HCT116 (cell line): ENCODE measurements at regions not wholly inside any gene's neighbourhood (a gene's known extent, or its start where the extent isn't known, plus 50 kb on each side); places are given as distances from the start of the nearest gene placed in this dataset.

Source experiments
- ATAC-seq: fragments of 200-7000 bp; cut with Tn5 transposase; 2 replicates; pipeline ENCODE4 v1.9.1; 2020; ENCODE audit warnings: mild to moderate bottlenecking, moderate library complexity
- BruUV-seq: library from RNA; stranded (reverse); fragments of 400-500 nt; replicated peaks from 2 replicates; lab custom pipeline; 2021; lab: Mats Ljungman, UMichigan
- CTCF ChIA-PET: fragments of 300-600 bp; sonication (Branson Sonifier 250); formaldehyde crosslinking; loops from one replicate; lab custom pipeline; 2021; ENCODE audit warnings: antibody characterized with exemption; lab: Charles Lee
- POLR2A ChIA-PET: fragments of 300-600, 350-600 bp; sonication (Branson Sonifier 250); formaldehyde crosslinking; loops from one replicate; lab custom pipeline; 2021; ENCODE audit warnings: antibody characterized with exemption; lab: Charles Lee
- RAD21 ChIA-PET, 2 experiments: fragments of 300-600 bp; sonication (Branson Sonifier 250); formaldehyde crosslinking; loops; one replicate each; lab custom pipeline; 2023; ENCODE audit warnings: low total read pairs in 2 of 2; ENCODE audit not compliant: uncharacterized antibody in 2 of 2, unreplicated experiment in 2 of 2, low non-redundant PET in 1 of 2; lab: Charles Lee
- DNase-seq: peaks from one replicate; pipeline ENCODE4 v3.0.0-alpha.2; 2010; ENCODE audit warnings: low read depth, low spot score
- H2AFZ ChIP-seq: fragments of 200-600 bp; shearing (Covaris generic), sonication (generic); 2 replicates; pipeline ENCODE4 v1.6.1; 2017; ENCODE audit warnings: low read depth, mixed run types, mixed read lengths, antibody characterized with exemption, low read length; ENCODE audit not compliant: poor library complexity, severe bottlenecking
- H3K27ac ChIP-seq: 2 replicates; pipeline ENCODE4 v1.5.1; 2012; ENCODE audit warnings: low read depth, low read length
- H3K27me3 ChIP-seq: fragments of 200-600 bp; sonication (generic); 2 replicates; pipeline ENCODE4 v1.6.1; 2016; ENCODE audit warnings: mixed run types, low read length, mixed read lengths; ENCODE audit not compliant: insufficient read depth
- H3K36me3 ChIP-seq, 2 experiments: fragments of 200-500 bp in 1 of 2; fragments of 200-600 bp in 1 of 2; sonication (Bioruptor generic) in 1 of 2; sonication (generic) in 1 of 2; 2 replicates each; pipeline versions ENCODE4 v1.5.1 to v1.6.1; 2014 to 2016; ENCODE audit warnings: low read length in 2 of 2, inconsistent platforms in 1 of 2, mixed read lengths in 1 of 2, mixed run types in 1 of 2; ENCODE audit not compliant: insufficient read depth in 2 of 2, control insufficient read depth in 1 of 2
- H3K4me1 ChIP-seq, 2 experiments: fragments of 200-600 bp in 1 of 2; sonication (generic) in 1 of 2; 2 replicates each; pipeline versions ENCODE4 v1.5.1 to v1.6.1; 2012 to 2017; ENCODE audit warnings: low read length in 2 of 2, inconsistent platforms in 1 of 2, mild to moderate bottlenecking in 1 of 2, mixed read lengths in 1 of 2, mixed run types in 1 of 2, moderate library complexity in 1 of 2; ENCODE audit not compliant: insufficient read depth in 2 of 2, control insufficient read depth in 1 of 2
- H3K4me2 ChIP-seq: fragments of 200-600 bp; sonication (generic); 2 replicates; pipeline ENCODE4 v1.6.1; 2017; ENCODE audit warnings: mixed run types, low read length, mixed read lengths
- H3K4me3 ChIP-seq, 2 experiments: fragments of 200-600 bp in 1 of 2; sonication (generic) in 1 of 2; replicated peaks in 1 of 2; 2 replicates each; pipeline ENCODE4 v1.5.1; 2011 to 2016; ENCODE audit warnings: low read length in 2 of 2, control low read depth in 1 of 2, low read depth in 1 of 2, mild to moderate bottlenecking in 1 of 2, mixed read lengths in 1 of 2, mixed run types in 1 of 2
- H3K79me2 ChIP-seq: fragments of 200-600 bp; sonication (generic); 2 replicates; pipeline ENCODE4 v1.6.1; 2017; ENCODE audit warnings: mild to moderate bottlenecking, mixed run types, low read length, moderate library complexity, mixed read lengths; ENCODE audit not compliant: insufficient read depth
- H3K9ac ChIP-seq: fragments of 200-600 bp; sonication (generic); 2 replicates; pipeline ENCODE4 v1.6.1; 2016; ENCODE audit warnings: low read length, mixed read lengths
- H3K9me2 ChIP-seq: fragments of 200-600 bp; sonication (generic), shearing (Covaris generic); 2 replicates; pipeline ENCODE4 v1.6.1; 2017; ENCODE audit warnings: mixed run types, mild to moderate bottlenecking, moderate library complexity; ENCODE audit not compliant: insufficient read depth
- H3K9me3 ChIP-seq, 2 experiments: fragments of 200-500 bp in 1 of 2; fragments of 200-600 bp in 1 of 2; sonication (Bioruptor generic) in 1 of 2; sonication (generic) in 1 of 2; 2 replicates each; pipeline ENCODE4 v1.6.1; 2014 to 2017; ENCODE audit warnings: low read length in 2 of 2, mixed read lengths in 2 of 2, inconsistent platforms in 1 of 2, low read depth in 1 of 2, mild to moderate bottlenecking in 1 of 2, mixed run types in 1 of 2, moderate library complexity in 1 of 2; ENCODE audit not compliant: control insufficient read depth in 1 of 2, insufficient read depth in 1 of 2
- H4K20me1 ChIP-seq: fragments of 200-600 bp; sonication (generic), shearing (Covaris generic); 2 replicates; pipeline ENCODE4 v1.6.1; 2017; ENCODE audit warnings: mixed run types, mild to moderate bottlenecking, moderate library complexity; ENCODE audit not compliant: insufficient read depth
- ATF3 ChIP-seq: IDR thresholded peaks from 2 replicates; pipeline ENCODE4 v1.6.1; 2012
- CBX3 ChIP-seq: IDR thresholded peaks from 2 replicates; pipeline ENCODE4 v1.6.1; 2012; ENCODE audit warnings: low read depth
- EGR1 ChIP-seq: IDR thresholded peaks from 2 replicates; pipeline ENCODE4 v1.6.1; 2012; ENCODE audit warnings: low read depth
- ELF1 ChIP-seq: IDR thresholded peaks from 2 replicates; pipeline ENCODE4 v1.6.1; 2012; ENCODE audit warnings: low read depth, borderline replicate concordance
- EZH2phosphoT487 ChIP-seq: fragments of 200-600 bp; IDR thresholded peaks from 2 replicates; pipeline ENCODE4 v1.6.1; 2018; ENCODE audit warnings: antibody characterized with exemption, borderline replicate concordance
- JUND ChIP-seq: IDR thresholded peaks from 2 replicates; pipeline ENCODE4 v1.6.1; 2012
- POLR2A ChIP-seq: IDR thresholded peaks from 2 replicates; pipeline ENCODE4 v1.7.0; 2011; ENCODE audit warnings: borderline replicate concordance; ENCODE audit not compliant: insufficient read depth, insufficient read length; ENCODE audit errors: extremely low read depth
- POLR2AphosphoS5 ChIP-seq: IDR thresholded peaks from 2 replicates; pipeline ENCODE4 v1.6.1; 2011; ENCODE audit warnings: mild to moderate bottlenecking, low read depth, low read length, moderate library complexity
- RAD21 ChIP-seq: IDR thresholded peaks from 2 replicates; pipeline ENCODE4 v1.6.1; 2012; ENCODE audit warnings: low read depth, mild to moderate bottlenecking
- SIN3A ChIP-seq: IDR thresholded peaks from 2 replicates; pipeline ENCODE4 v1.6.1; 2012; ENCODE audit warnings: low read depth
- SP1 ChIP-seq: IDR thresholded peaks from 2 replicates; pipeline ENCODE4 v1.6.1; 2012; ENCODE audit warnings: low read depth
- YY1 ChIP-seq: IDR thresholded peaks from 2 replicates; pipeline ENCODE4 v1.6.1; 2011; ENCODE audit warnings: low read length, low read depth, moderate library complexity, mild to moderate bottlenecking; ENCODE audit not compliant: insufficient replicate concordance; ENCODE audit errors: extremely low read depth
- intact Hi-C: fragments of 100-400 bp; cut with micrococcal nuclease; formaldehyde crosslinking; loops from 2 replicates; pipeline ENCODE4 v1.10.0; 2022
- TF ChIP-seq, protein P1 (sequence below): IDR thresholded peaks from 2 replicates; pipeline ENCODE4 v1.6.1; 2011; ENCODE audit warnings: mild to moderate bottlenecking, low read length, moderate library complexity; ENCODE audit not compliant: insufficient replicate concordance; ENCODE audit errors: extremely low read depth
- TF ChIP-seq, protein P2 (sequence below), 3 experiments: fragments of 200-600 bp in 1 of 3; sonication (generic) in 1 of 3; IDR thresholded peaks in 2 of 3; conservative IDR thresholded peaks in 1 of 3; 2 replicates each; pipeline ENCODE4 v1.5.1; 2012 to 2017; ENCODE audit warnings: low read depth in 2 of 3, low read length in 2 of 3, antibody characterized with exemption in 1 of 3, borderline replicate concordance in 1 of 3, control low read depth in 1 of 3, mild to moderate bottlenecking in 1 of 3, mixed read lengths in 1 of 3, mixed run types in 1 of 3, moderate library complexity in 1 of 3; ENCODE audit not compliant: insufficient read depth in 1 of 3
- TF ChIP-seq, protein P3 (sequence below): IDR thresholded peaks from 2 replicates; pipeline ENCODE4 v1.6.1; 2012
- TF ChIP-seq, protein P4 (sequence below): IDR thresholded peaks from 2 replicates; pipeline ENCODE4 v1.6.1; 2012; ENCODE audit warnings: low read depth

DNA sequence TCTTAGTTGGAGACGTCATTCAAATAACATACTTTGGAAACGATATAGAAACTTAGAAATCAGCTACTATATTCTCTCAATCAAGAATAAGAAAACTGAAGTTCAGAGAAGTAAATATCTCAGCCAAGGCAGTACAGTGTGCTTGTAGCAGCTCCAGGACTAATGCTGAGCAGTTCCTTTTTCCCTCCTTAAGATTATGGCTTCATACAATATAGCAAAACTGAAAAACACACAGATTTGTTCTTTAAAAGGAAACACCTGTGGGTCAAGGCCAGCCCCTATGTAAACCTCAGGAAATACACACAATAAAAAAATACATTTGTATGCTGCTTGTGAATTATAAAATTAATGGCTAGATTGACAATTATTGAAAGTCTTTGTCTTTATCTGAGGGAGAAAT, 212.7 kb upstream of the EDNRB start:
- H3K36me3 ChIP-seq = no peaks in the 10 kb centered on the region
- H3K9me3 ChIP-seq = no peaks in the 10 kb centered on the region
- DNase-seq = no peak
- CTCF ChIA-PET = interaction anchor here (0.7 to 1.0 kb wide), 2 partner anchors 10 to 1260 kb away, joined by 3 to 4 read pairs; no protein-coding TSS in a partner anchor
- H3K4me2 ChIP-seq = no peak overlapping the region
- TF ChIP-seq, protein P1, sequence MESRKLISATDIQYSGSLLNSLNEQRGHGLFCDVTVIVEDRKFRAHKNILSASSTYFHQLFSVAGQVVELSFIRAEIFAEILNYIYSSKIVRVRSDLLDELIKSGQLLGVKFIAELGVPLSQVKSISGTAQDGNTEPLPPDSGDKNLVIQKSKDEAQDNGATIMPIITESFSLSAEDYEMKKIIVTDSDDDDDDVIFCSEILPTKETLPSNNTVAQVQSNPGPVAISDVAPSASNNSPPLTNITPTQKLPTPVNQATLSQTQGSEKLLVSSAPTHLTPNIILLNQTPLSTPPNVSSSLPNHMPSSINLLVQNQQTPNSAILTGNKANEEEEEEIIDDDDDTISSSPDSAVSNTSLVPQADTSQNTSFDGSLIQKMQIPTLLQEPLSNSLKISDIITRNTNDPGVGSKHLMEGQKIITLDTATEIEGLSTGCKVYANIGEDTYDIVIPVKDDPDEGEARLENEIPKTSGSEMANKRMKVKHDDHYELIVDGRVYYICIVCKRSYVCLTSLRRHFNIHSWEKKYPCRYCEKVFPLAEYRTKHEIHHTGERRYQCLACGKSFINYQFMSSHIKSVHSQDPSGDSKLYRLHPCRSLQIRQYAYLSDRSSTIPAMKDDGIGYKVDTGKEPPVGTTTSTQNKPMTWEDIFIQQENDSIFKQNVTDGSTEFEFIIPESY = no peak
- no peak for TF ChIP-seq CBX3
- TF ChIP-seq, protein P2, sequence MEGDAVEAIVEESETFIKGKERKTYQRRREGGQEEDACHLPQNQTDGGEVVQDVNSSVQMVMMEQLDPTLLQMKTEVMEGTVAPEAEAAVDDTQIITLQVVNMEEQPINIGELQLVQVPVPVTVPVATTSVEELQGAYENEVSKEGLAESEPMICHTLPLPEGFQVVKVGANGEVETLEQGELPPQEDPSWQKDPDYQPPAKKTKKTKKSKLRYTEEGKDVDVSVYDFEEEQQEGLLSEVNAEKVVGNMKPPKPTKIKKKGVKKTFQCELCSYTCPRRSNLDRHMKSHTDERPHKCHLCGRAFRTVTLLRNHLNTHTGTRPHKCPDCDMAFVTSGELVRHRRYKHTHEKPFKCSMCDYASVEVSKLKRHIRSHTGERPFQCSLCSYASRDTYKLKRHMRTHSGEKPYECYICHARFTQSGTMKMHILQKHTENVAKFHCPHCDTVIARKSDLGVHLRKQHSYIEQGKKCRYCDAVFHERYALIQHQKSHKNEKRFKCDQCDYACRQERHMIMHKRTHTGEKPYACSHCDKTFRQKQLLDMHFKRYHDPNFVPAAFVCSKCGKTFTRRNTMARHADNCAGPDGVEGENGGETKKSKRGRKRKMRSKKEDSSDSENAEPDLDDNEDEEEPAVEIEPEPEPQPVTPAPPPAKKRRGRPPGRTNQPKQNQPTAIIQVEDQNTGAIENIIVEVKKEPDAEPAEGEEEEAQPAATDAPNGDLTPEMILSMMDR (IDR thresholded peaks at IDR 0.05 in 2 of 3, conservative IDR thresholded peaks at IDR 0.05 in 1 of 3; ENCODE audit: borderline replicate concordance in 1 of 3, insufficient read depth in 1 of 3, low read depth in 2 of 3, low read length in 2 of 3) = no peak
- no peak for TF ChIP-seq SIN3A
- TF ChIP-seq POLR2AphosphoS5 = no peak
- no peak for TF ChIP-seq RAD21
- TF ChIP-seq POLR2A = no peak
- no peak for TF ChIP-seq EGR1
- TF ChIP-seq, protein P3, sequence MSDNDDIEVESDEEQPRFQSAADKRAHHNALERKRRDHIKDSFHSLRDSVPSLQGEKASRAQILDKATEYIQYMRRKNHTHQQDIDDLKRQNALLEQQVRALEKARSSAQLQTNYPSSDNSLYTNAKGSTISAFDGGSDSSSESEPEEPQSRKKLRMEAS = no peak
- TF ChIP-seq, protein P4, sequence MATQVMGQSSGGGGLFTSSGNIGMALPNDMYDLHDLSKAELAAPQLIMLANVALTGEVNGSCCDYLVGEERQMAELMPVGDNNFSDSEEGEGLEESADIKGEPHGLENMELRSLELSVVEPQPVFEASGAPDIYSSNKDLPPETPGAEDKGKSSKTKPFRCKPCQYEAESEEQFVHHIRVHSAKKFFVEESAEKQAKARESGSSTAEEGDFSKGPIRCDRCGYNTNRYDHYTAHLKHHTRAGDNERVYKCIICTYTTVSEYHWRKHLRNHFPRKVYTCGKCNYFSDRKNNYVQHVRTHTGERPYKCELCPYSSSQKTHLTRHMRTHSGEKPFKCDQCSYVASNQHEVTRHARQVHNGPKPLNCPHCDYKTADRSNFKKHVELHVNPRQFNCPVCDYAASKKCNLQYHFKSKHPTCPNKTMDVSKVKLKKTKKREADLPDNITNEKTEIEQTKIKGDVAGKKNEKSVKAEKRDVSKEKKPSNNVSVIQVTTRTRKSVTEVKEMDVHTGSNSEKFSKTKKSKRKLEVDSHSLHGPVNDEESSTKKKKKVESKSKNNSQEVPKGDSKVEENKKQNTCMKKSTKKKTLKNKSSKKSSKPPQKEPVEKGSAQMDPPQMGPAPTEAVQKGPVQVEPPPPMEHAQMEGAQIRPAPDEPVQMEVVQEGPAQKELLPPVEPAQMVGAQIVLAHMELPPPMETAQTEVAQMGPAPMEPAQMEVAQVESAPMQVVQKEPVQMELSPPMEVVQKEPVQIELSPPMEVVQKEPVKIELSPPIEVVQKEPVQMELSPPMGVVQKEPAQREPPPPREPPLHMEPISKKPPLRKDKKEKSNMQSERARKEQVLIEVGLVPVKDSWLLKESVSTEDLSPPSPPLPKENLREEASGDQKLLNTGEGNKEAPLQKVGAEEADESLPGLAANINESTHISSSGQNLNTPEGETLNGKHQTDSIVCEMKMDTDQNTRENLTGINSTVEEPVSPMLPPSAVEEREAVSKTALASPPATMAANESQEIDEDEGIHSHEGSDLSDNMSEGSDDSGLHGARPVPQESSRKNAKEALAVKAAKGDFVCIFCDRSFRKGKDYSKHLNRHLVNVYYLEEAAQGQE = no peak
- TF ChIP-seq JUND = no peak
- no peak for TF ChIP-seq YY1
- TF ChIP-seq SP1 = no peak
- TF ChIP-seq EZH2phosphoT487 = no peak
- TF ChIP-seq ELF1 = no peak
- TF ChIP-seq ATF3 = no peak
- TF ChIP-seq, all 23 proteins: peak for 0
- RAD21 ChIA-PET = no interaction called here
- Histone ChIP-seq H3K79me2 (no peaks in the 10 kb centered on the region), H3K27ac (no peak overlapping the region), H3K27me3 (no peaks in the 10 kb centered on the region; the same call in 1 of the 2 replicates), H3K4me1 (no peaks in the 10 kb centered on the region), H4K20me1 (no peaks in the 10 kb centered on the region), H3K9me2 (no peaks in the 10 kb centered on the region), H2AFZ (no peak overlapping the region), H3K4me3 (no peak overlapping the region), H3K9ac (no peak overlapping the region)
- POLR2A ChIA-PET = no interaction called here
- intact Hi-C loops = loop anchor here (10.0 kb wide), 1 partner anchor 573 kb away; no protein-coding TSS in a partner anchor
- BruUV-seq = no TSS peak
- no peak for ATAC-seq
